ENCODE measurements at regions not wholly inside any gene's neighbourhood (a gene's known extent, or its start where the extent isn't known, plus 50 kb on each side); places are given as distances from the start of the nearest gene placed in this dataset.

DNA sequence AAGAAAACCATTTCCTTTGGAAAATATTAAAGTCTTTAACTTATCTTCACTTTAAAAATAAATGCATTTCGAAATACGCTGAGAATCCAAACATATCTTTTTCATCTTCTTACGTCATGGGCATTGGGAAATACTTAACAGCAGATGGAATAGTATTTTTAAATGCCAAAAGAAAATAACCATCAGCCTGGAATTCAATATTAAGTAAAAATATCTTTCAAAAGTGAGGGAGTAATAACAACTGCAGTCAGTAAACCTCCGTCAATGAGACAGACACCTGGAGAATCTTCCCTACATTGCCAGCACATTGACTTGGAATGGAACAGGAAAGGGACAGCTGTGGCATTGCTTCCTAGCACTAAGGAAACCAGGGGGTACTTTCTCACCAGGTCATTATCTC is 290.4 kb upstream of the TNP1 start:
- no peak overlapping the region for H3K4me3 ChIP-seq (ENCODE audit: low read depth in 1 of 5, low read length in 5 of 5)
- H3K9me3 ChIP-seq (ENCODE audit: control insufficient read depth in 5 of 5, low read length in 5 of 5), result no peaks in the 10 kb centered on the region
- H3K27ac ChIP-seq (ENCODE audit: low read depth, low read length), result no peak overlapping the region
- H3K9ac ChIP-seq (ENCODE audit: low read length in 5 of 5), result no peak overlapping the region
- no peaks in the 10 kb centered on the region for H3K36me3 ChIP-seq (ENCODE audit: control insufficient read depth in 5 of 5, insufficient read depth in 5 of 5, low read length in 5 of 5)
- H3K27me3 ChIP-seq (ENCODE audit: control insufficient read depth in 5 of 5, insufficient read depth in 4 of 5, low read length in 5 of 5), result no peaks in the 10 kb centered on the region
- peaks cover 0 to 4% (median 3%) of the 10 kb centered on the region in 5 donors for H3K4me1 ChIP-seq (ENCODE audit: control insufficient read depth in 5 of 5, insufficient read depth in 5 of 5, low read length in 5 of 5)

DNA sequence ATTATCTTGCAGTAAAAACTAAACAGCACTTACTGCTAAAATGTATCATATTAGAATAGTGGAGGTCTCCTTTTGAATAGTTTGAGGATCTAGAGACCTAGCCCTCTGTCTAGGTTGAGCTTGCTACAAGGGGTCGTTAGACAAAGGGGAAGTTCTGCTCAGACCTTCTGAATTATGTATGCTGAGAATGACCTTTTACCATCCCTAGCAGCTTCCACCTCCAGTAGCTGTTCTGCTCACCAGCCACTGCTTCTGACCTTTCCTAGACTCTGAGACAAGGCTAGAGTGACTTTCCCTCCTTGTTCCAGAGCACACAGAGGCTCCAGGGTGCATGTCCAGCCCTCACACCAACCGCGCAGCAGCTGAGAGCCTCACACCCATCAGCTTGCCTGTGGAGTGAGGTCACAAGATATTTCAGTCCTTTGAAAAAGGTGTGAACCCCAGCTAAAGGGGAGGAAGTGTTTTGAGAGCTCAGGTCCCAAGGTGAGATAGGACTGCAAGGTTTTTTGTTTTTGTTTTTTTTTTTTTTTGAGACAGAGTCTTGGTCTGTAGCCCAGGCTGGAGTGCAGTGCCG is 289.3 kb upstream of the TNP1 start:
- Histone ChIP-seq H3K27ac (ENCODE audit: low read depth, low read length) (no peak overlapping the region), H3K9ac (ENCODE audit: low read length in 5 of 5) (no peak overlapping the region), H3K9me3 (ENCODE audit: control insufficient read depth in 5 of 5, low read length in 5 of 5) (no peaks in the 10 kb centered on the region), H3K36me3 (ENCODE audit: control insufficient read depth in 5 of 5, insufficient read depth in 5 of 5, low read length in 5 of 5) (no peaks in the 10 kb centered on the region), H3K4me1 (ENCODE audit: control insufficient read depth in 5 of 5, insufficient read depth in 5 of 5, low read length in 5 of 5) (peaks cover 0 to 4% (median 3%) of the 10 kb centered on the region in 5 donors), H3K4me3 (ENCODE audit: low read depth in 1 of 5, low read length in 5 of 5) (no peak overlapping the region), H3K27me3 (ENCODE audit: control insufficient read depth in 5 of 5, insufficient read depth in 4 of 5, low read length in 5 of 5) (no peaks in the 10 kb centered on the region)

DNA sequence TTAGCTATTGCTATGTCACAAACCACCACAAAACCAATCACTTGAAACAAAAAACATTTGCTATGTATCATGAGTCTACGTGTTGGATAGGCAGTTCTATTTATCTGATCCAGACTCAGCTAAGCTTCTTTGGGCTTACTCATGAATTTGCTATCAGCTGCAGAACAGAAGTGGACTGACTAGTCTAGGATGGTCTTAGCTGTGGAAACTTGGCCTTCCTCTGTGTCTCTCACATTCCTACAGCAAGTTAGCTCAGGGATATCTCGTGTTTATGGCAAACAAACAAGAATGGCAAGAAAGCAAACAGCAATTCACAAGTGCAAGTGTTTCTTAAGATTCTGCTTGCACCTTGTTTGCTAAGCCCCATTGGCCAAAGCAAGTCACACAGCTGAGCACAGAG is 288.0 kb upstream of the TNP1 start:
- Histone ChIP-seq H3K36me3 (ENCODE audit: control insufficient read depth in 5 of 5, insufficient read depth in 5 of 5, low read length in 5 of 5) (no peaks in the 10 kb centered on the region), H3K4me1 (ENCODE audit: control insufficient read depth in 5 of 5, insufficient read depth in 5 of 5, low read length in 5 of 5) (peaks cover 0 to 4% (median 3%) of the 10 kb centered on the region in 5 donors), H3K9me3 (ENCODE audit: control insufficient read depth in 5 of 5, low read length in 5 of 5) (peaks cover 0 to 1% (median 0%) of the 10 kb centered on the region in 5 donors), H3K27me3 (ENCODE audit: control insufficient read depth in 5 of 5, insufficient read depth in 4 of 5, low read length in 5 of 5) (no peaks in the 10 kb centered on the region), H3K27ac (ENCODE audit: low read depth, low read length) (no peak overlapping the region), H3K4me3 (ENCODE audit: low read depth in 1 of 5, low read length in 5 of 5) (no peak overlapping the region), H3K9ac (ENCODE audit: low read length in 5 of 5) (no peak overlapping the region)

DNA sequence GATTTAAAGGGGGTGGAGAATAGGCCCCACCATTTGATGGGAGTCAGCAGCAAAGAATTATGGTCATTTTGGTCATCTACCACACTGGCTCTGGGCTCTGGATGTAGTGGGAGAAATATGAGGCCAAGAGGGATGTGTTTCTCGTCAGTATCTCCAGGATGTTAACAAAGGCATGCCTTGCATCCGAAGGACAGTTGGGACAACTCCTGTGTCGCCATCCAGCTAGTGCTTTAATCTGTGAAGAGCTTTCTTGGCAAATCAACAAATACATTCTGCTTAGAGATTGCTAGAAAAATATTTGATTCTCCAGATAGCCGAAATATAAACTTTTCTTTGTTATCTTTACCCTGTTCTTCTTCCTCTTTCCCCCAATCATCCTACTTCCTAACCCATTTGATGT is 287.1 kb upstream of the TNP1 start:
- peaks cover 4 to 9% (median 7%) of the 10 kb centered on the region in 5 donors for H3K9me3 ChIP-seq (ENCODE audit: control insufficient read depth in 5 of 5, low read length in 5 of 5)
- H3K4me1 ChIP-seq (ENCODE audit: control insufficient read depth in 5 of 5, insufficient read depth in 5 of 5, low read length in 5 of 5), result peaks cover 0 to 4% (median 3%) of the 10 kb centered on the region in 5 donors
- no peak overlapping the region for H3K9ac ChIP-seq (ENCODE audit: low read length in 5 of 5)
- H3K27ac ChIP-seq (ENCODE audit: low read depth, low read length), result no peak overlapping the region
- H3K36me3 ChIP-seq (ENCODE audit: control insufficient read depth in 5 of 5, insufficient read depth in 5 of 5, low read length in 5 of 5), result no peaks in the 10 kb centered on the region
- H3K27me3 ChIP-seq (ENCODE audit: control insufficient read depth in 5 of 5, insufficient read depth in 4 of 5, low read length in 5 of 5), result no peaks in the 10 kb centered on the region
- no peak overlapping the region for H3K4me3 ChIP-seq (ENCODE audit: low read depth in 1 of 5, low read length in 5 of 5)

DNA sequence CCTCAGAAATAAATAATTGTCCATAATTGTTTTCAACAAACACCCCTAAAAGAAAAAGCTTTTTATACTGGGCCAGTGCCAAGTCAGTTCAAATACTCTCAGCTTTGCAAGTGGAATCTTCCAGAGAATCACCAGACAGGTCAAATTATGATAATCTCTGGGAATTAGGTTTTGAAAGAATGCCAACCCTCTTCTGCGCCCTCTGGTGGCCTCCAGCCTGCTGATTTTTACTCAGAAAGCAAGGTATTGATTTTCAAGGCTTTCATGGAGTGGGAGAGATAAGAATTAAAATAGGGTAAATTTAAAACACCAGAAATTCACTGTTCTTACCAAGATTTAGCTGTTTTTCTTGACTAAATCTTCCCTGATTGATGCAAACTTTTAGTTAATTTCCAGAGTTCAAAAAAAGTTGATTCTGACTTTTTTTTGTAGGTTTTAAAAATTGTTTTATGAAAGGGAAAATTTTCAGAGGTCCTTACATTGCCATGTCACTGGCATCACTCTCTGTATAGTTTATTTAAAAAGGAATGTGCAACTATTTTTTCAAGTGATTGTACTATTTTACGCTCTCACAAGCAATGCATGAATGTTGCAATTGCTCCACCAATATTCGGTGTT is 282.9 kb upstream of the TNP1 start:
- Histone ChIP-seq H3K27me3 (ENCODE audit: control insufficient read depth in 5 of 5, insufficient read depth in 4 of 5, low read length in 5 of 5) (no peaks in the 10 kb centered on the region), H3K4me1 (ENCODE audit: control insufficient read depth in 5 of 5, insufficient read depth in 5 of 5, low read length in 5 of 5) (no peaks in the 10 kb centered on the region), H3K9ac (ENCODE audit: low read length in 5 of 5) (no peak overlapping the region), H3K4me3 (ENCODE audit: low read depth in 1 of 5, low read length in 5 of 5) (no peak overlapping the region), H3K36me3 (ENCODE audit: control insufficient read depth in 5 of 5, insufficient read depth in 5 of 5, low read length in 5 of 5) (no peaks in the 10 kb centered on the region), H3K27ac (ENCODE audit: low read depth, low read length) (no peak overlapping the region), H3K9me3 (ENCODE audit: control insufficient read depth in 5 of 5, low read length in 5 of 5) (peaks cover 4 to 32% (median 23%) of the 10 kb centered on the region in 5 donors)

DNA sequence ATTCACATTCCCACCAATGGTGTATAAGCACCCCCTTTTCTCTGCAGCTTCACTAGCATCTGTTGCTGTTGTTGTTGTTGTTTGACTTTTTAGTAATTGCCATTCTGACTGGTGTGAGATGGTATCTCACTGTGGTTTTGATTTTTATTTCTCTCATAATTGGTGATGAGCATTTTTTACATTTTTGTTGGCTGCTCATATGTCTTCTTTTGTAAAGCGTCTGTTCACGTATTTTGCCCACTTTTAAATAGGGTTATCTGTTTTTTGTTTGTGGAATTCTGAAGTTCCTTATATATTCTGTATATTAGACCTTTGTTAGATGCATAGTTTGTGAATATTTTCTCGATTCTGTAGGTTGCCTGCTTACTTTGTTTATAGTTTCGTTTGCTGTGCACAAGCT is 278.4 kb upstream of the TNP1 start:
- H3K27ac ChIP-seq (ENCODE audit: low read depth, low read length), result no peak overlapping the region
- no peak overlapping the region for H3K4me3 ChIP-seq (ENCODE audit: low read depth in 1 of 5, low read length in 5 of 5)
- H3K9me3 ChIP-seq (ENCODE audit: control insufficient read depth in 5 of 5, low read length in 5 of 5), result peaks cover 7 to 37% (median 32%) of the 10 kb centered on the region in 5 donors
- no peaks in the 10 kb centered on the region for H3K27me3 ChIP-seq (ENCODE audit: control insufficient read depth in 5 of 5, insufficient read depth in 4 of 5, low read length in 5 of 5)
- no peak overlapping the region for H3K9ac ChIP-seq (ENCODE audit: low read length in 5 of 5)
- no peaks in the 10 kb centered on the region for H3K4me1 ChIP-seq (ENCODE audit: control insufficient read depth in 5 of 5, insufficient read depth in 5 of 5, low read length in 5 of 5)
- no peaks in the 10 kb centered on the region for H3K36me3 ChIP-seq (ENCODE audit: control insufficient read depth in 5 of 5, insufficient read depth in 5 of 5, low read length in 5 of 5)

DNA sequence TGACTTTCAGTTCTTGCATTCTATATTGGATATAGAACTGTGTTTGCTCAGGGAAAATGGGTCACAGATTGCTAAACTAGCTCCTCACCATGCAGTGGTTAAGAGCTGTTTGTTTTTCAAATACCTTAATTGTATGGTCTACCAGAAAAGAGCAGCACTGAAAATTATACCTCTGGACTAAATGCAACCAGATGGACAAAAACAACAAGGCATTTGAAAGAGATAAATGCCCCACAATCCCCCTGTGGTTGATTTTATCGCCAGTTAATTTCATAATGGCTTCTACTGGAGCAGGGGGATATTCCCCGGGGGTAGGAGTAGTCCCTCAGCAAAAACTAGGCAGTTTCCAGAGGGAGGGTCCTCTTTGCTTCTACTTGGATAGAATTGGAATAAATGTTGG is 267.9 kb upstream of the TNP1 start:
- H3K27ac ChIP-seq (ENCODE audit: low read depth, low read length), result no peak overlapping the region
- peaks cover 0 to 4% (median 0%) of the 10 kb centered on the region in 5 donors for H3K4me1 ChIP-seq (ENCODE audit: control insufficient read depth in 5 of 5, insufficient read depth in 5 of 5, low read length in 5 of 5)

DNA sequence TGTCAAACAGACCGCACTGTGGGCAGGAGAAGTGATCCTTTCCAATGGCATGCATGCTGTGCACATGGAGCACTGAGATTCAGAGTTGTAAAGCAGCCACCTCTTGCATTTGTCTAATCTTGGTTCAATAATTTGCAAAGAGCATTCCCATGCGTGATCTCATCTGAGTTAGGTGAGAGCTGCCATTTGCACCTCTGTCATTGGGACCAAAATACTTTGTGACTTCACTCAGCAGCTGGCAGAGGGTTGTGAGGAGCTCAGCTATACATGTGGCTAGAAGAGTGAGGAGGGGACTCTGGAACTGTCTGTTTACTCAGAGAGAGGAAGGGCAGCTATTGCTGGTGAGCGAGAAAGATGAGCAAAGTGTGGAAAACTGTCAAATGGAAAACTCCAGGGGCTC is 265.1 kb upstream of the TNP1 start:
- no peaks in the 10 kb centered on the region for H3K36me3 ChIP-seq (ENCODE audit: control insufficient read depth in 5 of 5, insufficient read depth in 5 of 5, low read length in 5 of 5)
- no peak overlapping the region for H3K4me3 ChIP-seq (ENCODE audit: low read depth in 1 of 5, low read length in 5 of 5)
- H3K9me3 ChIP-seq (ENCODE audit: control insufficient read depth in 5 of 5, low read length in 5 of 5), result no peaks in the 10 kb centered on the region
- peaks cover 0 to 4% (median 0%) of the 10 kb centered on the region in 5 donors for H3K4me1 ChIP-seq (ENCODE audit: control insufficient read depth in 5 of 5, insufficient read depth in 5 of 5, low read length in 5 of 5)
- no peak overlapping the region for H3K9ac ChIP-seq (ENCODE audit: low read length in 5 of 5)
- H3K27ac ChIP-seq (ENCODE audit: low read depth, low read length), result no peak overlapping the region
- H3K27me3 ChIP-seq (ENCODE audit: control insufficient read depth in 5 of 5, insufficient read depth in 4 of 5, low read length in 5 of 5), result peaks cover 0 to 3% (median 0%) of the 10 kb centered on the region in 5 donors

More for the DNA sequence above, 267.9 kb upstream of the TNP1 start:
- Histone ChIP-seq H3K27me3 (ENCODE audit: control insufficient read depth in 5 of 5, insufficient read depth in 4 of 5, low read length in 5 of 5) (peaks cover 0 to 1% (median 0%) of the 10 kb centered on the region in 5 donors), H3K36me3 (ENCODE audit: control insufficient read depth in 5 of 5, insufficient read depth in 5 of 5, low read length in 5 of 5) (no peaks in the 10 kb centered on the region), H3K4me3 (ENCODE audit: low read depth in 1 of 5, low read length in 5 of 5) (no peak overlapping the region), H3K9ac (ENCODE audit: low read length in 5 of 5) (no peak overlapping the region), H3K9me3 (ENCODE audit: control insufficient read depth in 5 of 5, low read length in 5 of 5) (no peaks in the 10 kb centered on the region)

DNA sequence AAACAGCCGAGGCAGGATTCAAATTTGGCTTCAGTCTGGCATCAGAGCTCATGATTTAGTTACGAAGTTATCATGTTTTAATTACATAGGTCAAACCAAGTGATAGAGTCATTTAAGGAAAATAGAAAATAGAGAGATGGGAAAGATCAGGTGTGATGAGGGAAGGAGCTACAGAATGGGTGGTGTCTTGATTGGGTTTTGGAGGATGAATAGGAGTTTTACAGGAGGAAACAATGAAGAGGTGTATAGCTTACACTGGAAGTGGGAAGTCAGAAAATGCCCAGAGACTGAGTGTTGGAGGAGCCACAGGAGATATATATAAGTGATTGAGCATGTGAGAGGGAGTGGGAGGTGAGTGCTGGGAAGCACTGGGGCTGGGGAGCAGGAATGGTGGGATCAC is 264.2 kb upstream of the TNP1 start:
- peaks cover 0 to 4% (median 0%) of the 10 kb centered on the region in 5 donors for H3K4me1 ChIP-seq (ENCODE audit: control insufficient read depth in 5 of 5, insufficient read depth in 5 of 5, low read length in 5 of 5)
- no peak overlapping the region for H3K4me3 ChIP-seq (ENCODE audit: low read depth in 1 of 5, low read length in 5 of 5)
- H3K9ac ChIP-seq (ENCODE audit: low read length in 5 of 5), result no peak overlapping the region
- peaks cover 0 to 3% (median 0%) of the 10 kb centered on the region in 5 donors for H3K27me3 ChIP-seq (ENCODE audit: control insufficient read depth in 5 of 5, insufficient read depth in 4 of 5, low read length in 5 of 5)
- no peak overlapping the region for H3K27ac ChIP-seq (ENCODE audit: low read depth, low read length)
- no peaks in the 10 kb centered on the region for H3K9me3 ChIP-seq (ENCODE audit: control insufficient read depth in 5 of 5, low read length in 5 of 5)
- no peaks in the 10 kb centered on the region for H3K36me3 ChIP-seq (ENCODE audit: control insufficient read depth in 5 of 5, insufficient read depth in 5 of 5, low read length in 5 of 5)

DNA sequence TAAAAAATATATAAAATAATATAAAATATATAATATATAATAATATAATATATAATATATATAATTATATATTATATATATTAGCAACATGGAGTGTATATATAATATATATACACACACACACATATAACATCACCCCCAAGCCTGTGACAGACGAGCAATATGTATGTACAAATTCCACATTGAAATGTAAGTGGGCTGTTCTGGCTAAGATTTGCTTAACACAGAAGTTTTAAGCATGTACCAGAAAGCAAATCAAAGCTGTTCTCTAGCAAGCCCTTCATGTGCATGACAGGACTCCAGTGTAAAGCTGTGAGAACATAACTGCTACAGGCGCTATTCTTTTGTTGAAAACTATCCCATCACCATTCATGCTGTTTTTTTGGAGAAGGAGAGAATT is 261.7 kb upstream of the TNP1 start:
- Histone ChIP-seq H3K27me3 (ENCODE audit: control insufficient read depth in 5 of 5, insufficient read depth in 4 of 5, low read length in 5 of 5) (peaks cover 0 to 3% (median 0%) of the 10 kb centered on the region in 5 donors), H3K27ac (ENCODE audit: low read depth, low read length) (no peak overlapping the region), H3K4me3 (ENCODE audit: low read depth in 1 of 5, low read length in 5 of 5) (no peak overlapping the region), H3K36me3 (ENCODE audit: control insufficient read depth in 5 of 5, insufficient read depth in 5 of 5, low read length in 5 of 5) (no peaks in the 10 kb centered on the region), H3K9me3 (ENCODE audit: control insufficient read depth in 5 of 5, low read length in 5 of 5) (no peaks in the 10 kb centered on the region), H3K4me1 (ENCODE audit: control insufficient read depth in 5 of 5, insufficient read depth in 5 of 5, low read length in 5 of 5) (no peaks in the 10 kb centered on the region), H3K9ac (ENCODE audit: low read length in 5 of 5) (no peak overlapping the region)
